ENCODE measurements at regions not wholly inside any gene's neighbourhood (a gene's known extent, or its start where the extent isn't known, plus 50 kb on each side); places are given as distances from the start of the nearest gene placed in this dataset.

GRCh38 chr22:22417495-22418162 lies 90.9 kb downstream of the ZNF280B start:
- H3K36me3 ChIP-seq, result no peaks in the 10 kb centered on the region
- no peak overlapping the region for H3K4me3 ChIP-seq (ENCODE audit: low read depth, low read length)
- H3K27me3 ChIP-seq (ENCODE audit: insufficient read depth, low read depth, severe bottlenecking), result no peaks in the 10 kb centered on the region
- no peak for DNase-seq
- no peak overlapping the region for H3K27ac ChIP-seq
- no peak for TF ChIP-seq CTCF (IDR thresholded peaks at IDR 0.05; ENCODE audit: low read depth, low read length)
- peaks cover 2% of the 10 kb centered on the region for H3K9me3 ChIP-seq (ENCODE audit: severe bottlenecking)

DNA sequence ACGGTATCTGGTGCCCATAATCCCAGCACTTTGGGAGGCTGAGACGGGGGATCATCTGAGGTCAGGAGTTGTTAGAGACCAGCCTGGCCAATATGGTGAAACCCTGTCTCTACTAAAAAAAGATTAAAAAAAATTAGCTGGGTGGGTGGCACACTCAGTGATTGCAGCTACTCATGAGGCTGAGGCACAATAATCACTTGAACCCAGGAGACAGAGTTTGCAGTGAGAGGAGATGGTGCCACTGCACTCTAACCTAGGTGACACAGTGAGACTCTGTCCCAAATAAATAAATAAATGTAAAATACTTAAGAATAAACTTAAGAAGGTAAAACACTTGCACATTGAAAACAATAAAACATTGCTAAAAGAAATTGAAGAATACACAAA lies 90.4 kb downstream of the ZNF280B start:
- TF ChIP-seq CTCF (IDR thresholded peaks at IDR 0.05; ENCODE audit: low read depth, low read length), result no peak

DNA sequence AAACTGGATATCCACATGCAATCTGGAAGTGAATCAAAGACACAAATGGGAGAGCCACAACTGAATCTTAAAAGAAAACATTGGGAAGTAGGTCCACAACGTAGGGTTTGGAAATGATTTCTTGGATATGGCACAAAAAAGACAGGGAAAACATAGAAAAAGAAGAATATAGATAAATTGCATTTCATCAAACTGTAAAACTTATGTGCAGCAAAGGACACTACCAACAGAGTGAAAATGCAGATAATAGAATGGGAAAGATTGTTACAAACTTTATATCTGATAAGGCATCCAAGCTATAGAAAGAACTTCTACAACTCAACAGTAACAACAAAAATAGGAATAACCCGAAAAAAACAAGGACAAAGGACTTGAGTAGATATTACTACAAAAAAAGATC lies 89.6 kb downstream of the ZNF280B start:
- Histone ChIP-seq H3K4me3 (ENCODE audit: low read depth, low read length) (no peak overlapping the region), H3K27ac (no peak overlapping the region), H3K27me3 (ENCODE audit: insufficient read depth, low read depth, severe bottlenecking) (no peaks in the 10 kb centered on the region), H3K9me3 (ENCODE audit: severe bottlenecking) (no peaks in the 10 kb centered on the region), H3K36me3 (no peaks in the 10 kb centered on the region)
- DNase-seq, result no peak
- no peak for TF ChIP-seq CTCF (IDR thresholded peaks at IDR 0.05; ENCODE audit: low read depth, low read length)

More for the DNA sequence above, 90.4 kb downstream of the ZNF280B start:
- no peak for DNase-seq
- Histone ChIP-seq H3K36me3 (no peaks in the 10 kb centered on the region), H3K9me3 (ENCODE audit: severe bottlenecking) (peaks cover 2% of the 10 kb centered on the region), H3K4me3 (ENCODE audit: low read depth, low read length) (no peak overlapping the region), H3K27me3 (ENCODE audit: insufficient read depth, low read depth, severe bottlenecking) (no peaks in the 10 kb centered on the region), H3K27ac (no peak overlapping the region)

- Histone ChIP-seq H3K4me3 (ENCODE audit: low read depth, low read length) (no peak overlapping the region), H3K36me3 (no peaks in the 10 kb centered on the region), H3K27ac (no peak overlapping the region), H3K27me3 (ENCODE audit: insufficient read depth, low read depth, severe bottlenecking) (no peaks in the 10 kb centered on the region), H3K9me3 (ENCODE audit: severe bottlenecking) (no peaks in the 10 kb centered on the region)
- TF ChIP-seq CTCF (IDR thresholded peaks at IDR 0.05; ENCODE audit: low read depth, low read length), result no peak
- DNase-seq, result no peak
Measured at GRCh38 chr22:22420580-22420979, 88.0 kb downstream of the ZNF280B start.

- Histone ChIP-seq H3K27ac (no peak overlapping the region), H3K27me3 (ENCODE audit: insufficient read depth, low read depth, severe bottlenecking) (no peaks in the 10 kb centered on the region), H3K4me3 (ENCODE audit: low read depth, low read length) (no peak overlapping the region), H3K36me3 (no peaks in the 10 kb centered on the region), H3K9me3 (ENCODE audit: severe bottlenecking) (no peaks in the 10 kb centered on the region)
- no peak for TF ChIP-seq CTCF (IDR thresholded peaks at IDR 0.05; ENCODE audit: low read depth, low read length)
- no peak for DNase-seq
Measured at GRCh38 chr22:22421392-22421791, 87.2 kb downstream of the ZNF280B start.

DNA sequence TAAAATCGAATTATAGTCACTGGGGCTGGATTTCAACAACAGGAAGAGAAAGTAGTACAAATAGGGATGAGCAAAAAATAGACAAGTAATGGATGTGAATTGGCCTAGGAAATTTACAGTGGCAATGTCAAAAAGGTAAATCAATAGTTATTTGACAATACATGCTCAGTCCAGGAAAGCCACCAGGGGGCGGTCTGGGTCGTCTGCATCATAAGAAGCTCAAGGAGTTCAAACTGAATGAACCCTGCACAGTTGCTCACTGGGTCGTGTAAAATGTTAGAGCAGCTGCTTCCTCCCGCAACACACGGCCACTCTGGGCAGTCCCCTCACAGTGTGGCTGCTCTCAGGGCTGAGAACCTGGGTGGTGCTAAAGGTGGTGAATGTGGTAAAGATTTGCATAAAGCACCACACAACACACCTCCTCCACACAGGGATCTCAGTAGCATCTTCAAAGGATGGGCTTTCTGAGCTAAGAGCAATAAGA lies 85.9 kb downstream of the ZNF280B start:
- Histone ChIP-seq H3K27me3 (ENCODE audit: insufficient read depth, low read depth, severe bottlenecking) (no peaks in the 10 kb centered on the region), H3K27ac (no peak overlapping the region), H3K4me3 (ENCODE audit: low read depth, low read length) (no peak overlapping the region), H3K36me3 (no peaks in the 10 kb centered on the region), H3K9me3 (ENCODE audit: severe bottlenecking) (no peaks in the 10 kb centered on the region)
- peak; percentile 84 for DNase-seq
- peak; percentile 81 for TF ChIP-seq CTCF (IDR thresholded peaks at IDR 0.05; ENCODE audit: low read depth, low read length)

All from WERI-Rb-1 (cell line).